Smooth muscle cell (in vitro differentiated cells): ENCODE measurements at regions not wholly inside any gene's neighbourhood (a gene's known extent, or its start where the extent isn't known, plus 50 kb on each side); places are given as distances from the start of the nearest gene placed in this dataset.

Experiments
- DNase-seq: peaks from one replicate; lab custom pipeline; 2025; ENCODE audit not compliant: unreplicated experiment; lab: John Stamatoyannopoulos, UW
- H2AFZ ChIP-seq: fragments of 200-600 bp; sonication (generic); 2 replicates; pipeline ENCODE4 v1.6.0; 2016; ENCODE audit warnings: antibody characterized with exemption, low read depth, mild to moderate bottlenecking
- H3F3A ChIP-seq: fragments of 200-600 bp; sonication (generic); 2 replicates; pipeline ENCODE4 v1.6.0; 2017; ENCODE audit warnings: antibody characterized with exemption, low read depth
- H3K27ac ChIP-seq: fragments of 200-600 bp; sonication (generic); 2 replicates; pipeline ENCODE4 v1.5.1; 2016; ENCODE audit warnings: low read depth, mild to moderate bottlenecking
- H3K27me3 ChIP-seq: fragments of 200-600 bp; sonication (generic); 2 replicates; pipeline ENCODE4 v1.6.1; 2016; ENCODE audit warnings: low read depth, mild to moderate bottlenecking
- H3K36me3 ChIP-seq: fragments of 200-600 bp; sonication (generic); 2 replicates; pipeline ENCODE4 v1.5.1; 2016; ENCODE audit warnings: low read depth
- H3K4me1 ChIP-seq: fragments of 200-600 bp; sonication (generic); 2 replicates; pipeline ENCODE4 v1.5.1; 2016; ENCODE audit warnings: low read depth
- H3K4me2 ChIP-seq: fragments of 200-600 bp; sonication (generic); 2 replicates; pipeline ENCODE4 v1.6.0; 2016; ENCODE audit warnings: mild to moderate bottlenecking
- H3K4me3 ChIP-seq: fragments of 200-600 bp; sonication (generic); 2 replicates; pipeline ENCODE4 v1.5.1; 2016; ENCODE audit warnings: mild to moderate bottlenecking
- H3K79me2 ChIP-seq: fragments of 200-600 bp; sonication (generic); 2 replicates; pipeline ENCODE4 v1.6.0; 2016; ENCODE audit warnings: low read depth, mild to moderate bottlenecking
- H3K9ac ChIP-seq: fragments of 200-600 bp; sonication (generic); 2 replicates; pipeline ENCODE4 v1.6.0; 2016; ENCODE audit warnings: low read depth
- H3K9me3 ChIP-seq: fragments of 200-600 bp; sonication (generic); replicated peaks from 2 replicates; pipeline ENCODE4 v1.5.1; 2016; ENCODE audit warnings: low read depth
- H4K20me1 ChIP-seq: fragments of 200-600 bp; sonication (generic); 2 replicates; pipeline ENCODE4 v1.6.0; 2016; ENCODE audit warnings: low read depth
- CTCF ChIP-seq: fragments of 200-600 bp; sonication (generic); IDR thresholded peaks from 2 replicates; pipeline ENCODE4 v1.5.1; 2017; ENCODE audit warnings: borderline replicate concordance, mild to moderate bottlenecking, antibody characterized with exemption; ENCODE audit not compliant: insufficient read depth, poor library complexity, severe bottlenecking
- WGBS: methylation state at CpG from one replicate; pipeline ENCODE4 v1.1.7; 2016; ENCODE audit warnings: low lambda C conversion rate; 5-methylcytosine and 5-hydroxymethylcytosine counted together

GRCh38 chr13:44079413-44080205 lies 199.9 kb downstream of the LACC1 start:
- no peaks in the 10 kb centered on the region for H3F3A ChIP-seq
- H3K9ac ChIP-seq: no peak overlapping the region
- H3K36me3 ChIP-seq: no peaks in the 10 kb centered on the region
- H3K4me1 ChIP-seq: peaks cover 13% of the 10 kb centered on the region
- DNase-seq: no peak
- no peaks in the 10 kb centered on the region for H4K20me1 ChIP-seq
- H2AFZ ChIP-seq: no peak overlapping the region
- 68% methylated on average over 11 of the region's 11 CpGs for WGBS
- H3K79me2 ChIP-seq: no peaks in the 10 kb centered on the region
- H3K9me3 ChIP-seq: no peaks in the 10 kb centered on the region
- H3K4me3 ChIP-seq: no peak overlapping the region
- TF ChIP-seq CTCF: no peak
- no peak overlapping the region for H3K27ac ChIP-seq
- no peaks in the 10 kb centered on the region for H3K27me3 ChIP-seq
- H3K4me2 ChIP-seq: no peak overlapping the region

- Histone ChIP-seq H2AFZ (no peak overlapping the region), H3K9ac (no peak overlapping the region), H3K4me2 (no peak overlapping the region), H3K79me2 (no peaks in the 10 kb centered on the region), H3K4me3 (no peak overlapping the region), H3K4me1 (peaks cover 4% of the 10 kb centered on the region), H3K27me3 (no peaks in the 10 kb centered on the region), H3K9me3 (no peaks in the 10 kb centered on the region), H3F3A (no peaks in the 10 kb centered on the region), H3K27ac (no peak overlapping the region), H4K20me1 (no peaks in the 10 kb centered on the region), H3K36me3 (no peaks in the 10 kb centered on the region)
- WGBS: 92% methylated on average over 3 of the region's 3 CpGs
- TF ChIP-seq CTCF: no peak
- no peak for DNase-seq
Observed at GRCh38 chr13:44084146-44084545, 204.4 kb downstream of the LACC1 start.

DNA sequence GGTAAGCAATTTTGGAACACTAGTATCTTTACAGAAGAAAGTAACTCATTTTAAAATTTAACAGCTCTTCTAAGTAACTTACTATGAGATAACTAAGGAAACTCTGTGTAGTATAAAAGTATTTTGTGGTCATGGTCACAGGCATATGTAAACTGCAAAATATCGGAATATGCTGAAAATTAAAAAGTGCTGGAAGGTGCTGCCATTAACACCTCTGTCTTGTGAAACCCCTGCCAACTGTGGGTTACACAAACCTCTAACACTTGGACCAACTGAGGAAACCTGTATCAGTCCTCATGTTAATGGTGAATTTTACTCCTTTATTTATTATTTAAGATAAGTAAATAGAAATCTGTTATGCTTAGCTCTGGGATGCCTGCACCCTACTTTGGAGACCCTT lies 206.7 kb downstream of the LACC1 start:
- Histone ChIP-seq H3K9me3 (no peaks in the 10 kb centered on the region), H3K36me3 (no peaks in the 10 kb centered on the region), H2AFZ (no peak overlapping the region), H3K4me3 (no peak overlapping the region), H3K27ac (no peak overlapping the region), H3K4me1 (no peaks in the 10 kb centered on the region), H3K4me2 (no peak overlapping the region), H4K20me1 (no peaks in the 10 kb centered on the region), H3K79me2 (no peaks in the 10 kb centered on the region), H3F3A (peaks cover under 1% of the 10 kb centered on the region), H3K27me3 (no peaks in the 10 kb centered on the region), H3K9ac (no peak overlapping the region)
- DNase-seq: no peak
- WGBS: 83% methylated on average over 1 of the region's 1 CpG
- no peak for TF ChIP-seq CTCF

DNA sequence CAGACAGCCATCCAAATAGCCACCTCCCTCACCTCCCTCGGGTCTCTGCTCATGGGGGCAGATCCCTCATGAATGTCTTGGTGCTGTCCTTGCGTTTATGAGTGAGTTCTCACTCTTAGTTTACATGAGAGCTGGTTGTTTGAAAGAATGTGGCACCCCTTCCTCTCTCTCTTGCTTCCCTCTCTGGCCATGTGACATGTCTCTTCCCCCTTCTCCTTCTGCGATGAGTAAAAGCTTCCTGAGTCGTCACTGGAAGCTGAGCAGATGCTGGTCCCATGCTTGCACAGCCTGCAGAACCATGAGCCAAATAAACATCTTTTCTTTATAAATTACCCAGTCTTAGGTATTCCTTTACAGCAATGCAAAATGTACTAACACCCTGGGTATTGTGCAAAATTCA lies 208.7 kb downstream of the LACC1 start:
- no peak overlapping the region for H3K9ac ChIP-seq

More for the DNA sequence above, 208.7 kb downstream of the LACC1 start:
- Histone ChIP-seq H3F3A (peaks cover 7% of the 10 kb centered on the region), H2AFZ (no peak overlapping the region), H3K79me2 (no peaks in the 10 kb centered on the region), H3K9me3 (no peaks in the 10 kb centered on the region), H3K27me3 (no peaks in the 10 kb centered on the region), H3K4me2 (no peak overlapping the region), H3K36me3 (no peaks in the 10 kb centered on the region), H4K20me1 (no peaks in the 10 kb centered on the region), H3K4me1 (peaks cover 5% of the 10 kb centered on the region), H3K4me3 (no peak overlapping the region), H3K27ac (no peak overlapping the region)
- 75% methylated on average over 4 of the region's 4 CpGs for WGBS
- TF ChIP-seq CTCF: no peak
- DNase-seq: no peak
